HPDE6-E6E7 (cell line): ENCODE measurements at regions not wholly inside any gene's neighbourhood (a gene's known extent, or its start where the extent isn't known, plus 50 kb on each side); places are given as distances from the start of the nearest gene placed in this dataset.

Source experiments
- DNase-seq: peaks from one replicate; pipeline ENCODE4 v3.0.0; 2011; ENCODE audit warnings: missing footprints; ENCODE audit errors: extremely low spot score

GRCh38 chr20:50258790-50259483 is 68.3 kb downstream of the CEBPB start:
- DNase-seq: no peak

- DNase-seq: no peak
Observed at GRCh38 chr20:50259705-50260478, 69.3 kb downstream of the CEBPB start.

GRCh38 chr20:50260479-50261221 is 70.0 kb downstream of the CEBPB start:
- no peak for DNase-seq

- DNase-seq: no peak
Observed at GRCh38 chr20:50261471-50262212, 71.0 kb downstream of the CEBPB start.

- no peak for DNase-seq
Observed at GRCh38 chr20:50263831-50264230, 73.2 kb downstream of the CEBPB start.

GRCh38 chr20:50264534-50265145 is 74.0 kb downstream of the CEBPB start:
- no peak for DNase-seq

GRCh38 chr20:50265245-50265946 is 74.8 kb downstream of the CEBPB start:
- no peak for DNase-seq

GRCh38 chr20:50266293-50267040 is 75.8 kb downstream of the CEBPB start:
- no peak for DNase-seq

- peak; percentile 66 for DNase-seq
Observed at GRCh38 chr20:50267041-50267865, 76.6 kb downstream of the CEBPB start.

GRCh38 chr20:50267866-50268219 is 77.2 kb downstream of the CEBPB start:
- DNase-seq: no peak

- DNase-seq: no peak
Observed at GRCh38 chr20:50269091-50270033, 78.7 kb downstream of the CEBPB start.

- DNase-seq: no peak
Observed at GRCh38 chr20:50270034-50270395, 79.4 kb downstream of the CEBPB start.

- no peak for DNase-seq
Observed at GRCh38 chr20:50270569-50270968, 79.9 kb downstream of the CEBPB start.

- no peak for DNase-seq
Observed at GRCh38 chr20:50271176-50271575, 80.5 kb downstream of the CEBPB start.

GRCh38 chr20:50271612-50272011 is 81.0 kb downstream of the CEBPB start:
- no peak for DNase-seq

- DNase-seq: no peak
Observed at GRCh38 chr20:50272030-50272723, 81.5 kb downstream of the CEBPB start.

- DNase-seq: no peak
Observed at GRCh38 chr20:50272724-50273446, 82.3 kb downstream of the CEBPB start.
